ENCODE measurements at regions not wholly inside any gene's neighbourhood (a gene's known extent, or its start where the extent isn't known, plus 50 kb on each side); places are given as distances from the start of the nearest gene placed in this dataset.
"Not testable (repeated sequence)": the region's sequence is repeated elsewhere in the genome, so short reads cannot be mapped to it uniquely, and the experiment has no call there.

GRCh38 chr12:19771858-19772257 lies 332.6 kb downstream of the AEBP2 start:
- Histone ChIP-seq H3K4me3 (ENCODE audit: low read length in 2 of 2) (no peak overlapping the region), H3K23ac (ENCODE audit: low read depth, low read length, poor library complexity) (no peak overlapping the region), H3K9ac (ENCODE audit: low read depth, low read length, poor library complexity) (no peak overlapping the region), H2BK120ac (ENCODE audit: low read depth, low read length) (no peak overlapping the region), H4K8ac (ENCODE audit: low read depth, low read length) (no peak overlapping the region), H3K4me1 (ENCODE audit: control insufficient read depth in 2 of 2, insufficient read depth in 1 of 2, low read depth in 1 of 2, low read length in 2 of 2) (peaks cover 0 to 3% of the 10 kb centered on the region in 2 donors), H3K9me3 (replicated peaks in 1 of 2; ENCODE audit: control insufficient read depth in 2 of 2, insufficient read depth in 1 of 2, low read depth in 1 of 2, low read length in 2 of 2) (no peaks in the 10 kb centered on the region), H2AK5ac (ENCODE audit: low read depth, low read length) (no peak overlapping the region), H3K14ac (ENCODE audit: low read length) (no peak overlapping the region), H3K4ac (ENCODE audit: low read length) (no peak overlapping the region), H2AFZ (ENCODE audit: low read length) (no peak overlapping the region), H3K27ac (replicated peaks; ENCODE audit: low read length) (no peak overlapping the region), H3K79me1 (ENCODE audit: low read depth, low read length) (peaks cover 2% of the 10 kb centered on the region), H3K18ac (ENCODE audit: low read length) (no peak overlapping the region), H4K91ac (ENCODE audit: low read depth, low read length, poor library complexity) (no peak overlapping the region), H3K27me3 (ENCODE audit: control insufficient read depth in 3 of 3, insufficient read depth in 3 of 3, low read depth in 1 of 3, low read length in 3 of 3) (no peaks in the 10 kb centered on the region), H3K36me3 (replicated peaks in 1 of 2; ENCODE audit: control insufficient read depth in 2 of 2, insufficient read depth in 2 of 2, low read length in 2 of 2) (no peaks in the 10 kb centered on the region), H3K4me2 (ENCODE audit: insufficient read depth, low read length, poor library complexity, severe bottlenecking) (no peak overlapping the region), H2BK12ac (ENCODE audit: low read length) (no peak overlapping the region), H2BK5ac (ENCODE audit: low read length) (no peak overlapping the region), H2BK15ac (ENCODE audit: low read length) (no peak overlapping the region)
- DNase-seq (ENCODE audit: low spot score): no peak
- no CpG with 5 or more reads among the region's 2 CpGs for WGBS, 2 donors (ENCODE audit: extremely low coverage in 2 of 2, insufficient read length in 2 of 2, insufficient replicate concordance in 1 of 2)

- Histone ChIP-seq H2BK12ac (ENCODE audit: low read length) (no peak overlapping the region), H3K27me3 (ENCODE audit: control insufficient read depth in 3 of 3, insufficient read depth in 3 of 3, low read depth in 1 of 3, low read length in 3 of 3) (no peaks in the 10 kb centered on the region), H3K9me3 (replicated peaks in 1 of 2; ENCODE audit: control insufficient read depth in 2 of 2, insufficient read depth in 1 of 2, low read depth in 1 of 2, low read length in 2 of 2) (no peaks in the 10 kb centered on the region), H2AK5ac (ENCODE audit: low read depth, low read length) (no peak overlapping the region), H3K18ac (ENCODE audit: low read length) (no peak overlapping the region), H2AFZ (ENCODE audit: low read length) (no peak overlapping the region), H3K4ac (ENCODE audit: low read length) (no peak overlapping the region), H3K27ac (replicated peaks; ENCODE audit: low read length) (no peak overlapping the region), H3K14ac (ENCODE audit: low read length) (no peak overlapping the region), H3K4me3 (ENCODE audit: low read length in 2 of 2) (no peak overlapping the region), H3K79me1 (ENCODE audit: low read depth, low read length) (peaks cover 2% of the 10 kb centered on the region), H3K4me1 (ENCODE audit: control insufficient read depth in 2 of 2, insufficient read depth in 1 of 2, low read depth in 1 of 2, low read length in 2 of 2) (peaks cover under 1 to 3% of the 10 kb centered on the region in 2 donors), H2BK5ac (ENCODE audit: low read length) (no peak overlapping the region), H2BK120ac (ENCODE audit: low read depth, low read length) (no peak overlapping the region), H4K91ac (ENCODE audit: low read depth, low read length, poor library complexity) (no peak overlapping the region), H4K8ac (ENCODE audit: low read depth, low read length) (no peak overlapping the region), H3K9ac (ENCODE audit: low read depth, low read length, poor library complexity) (no peak overlapping the region), H3K23ac (ENCODE audit: low read depth, low read length, poor library complexity) (no peak overlapping the region), H3K4me2 (ENCODE audit: insufficient read depth, low read length, poor library complexity, severe bottlenecking) (no peak overlapping the region), H3K36me3 (replicated peaks in 1 of 2; ENCODE audit: control insufficient read depth in 2 of 2, insufficient read depth in 2 of 2, low read length in 2 of 2) (no peaks in the 10 kb centered on the region), H2BK15ac (ENCODE audit: low read length) (no peak overlapping the region)
- no CpG with 5 or more reads among the region's 3 CpGs for WGBS, 2 donors (ENCODE audit: extremely low coverage in 2 of 2, insufficient read length in 2 of 2, insufficient replicate concordance in 1 of 2)
- DNase-seq (ENCODE audit: low spot score): no peak
These were observed 333.5 kb downstream of the AEBP2 start for GRCh38 chr12:19772776-19773175.

GRCh38 chr12:19775241-19775640 lies 335.9 kb downstream of the AEBP2 start:
- H3K18ac ChIP-seq (ENCODE audit: low read length): peak overlapping the region; percentile 57
- no CpG with 5 or more reads among the region's 15 CpGs for WGBS, 2 donors (ENCODE audit: extremely low coverage in 2 of 2, insufficient read length in 2 of 2, insufficient replicate concordance in 1 of 2)

GRCh38 chr12:19775976-19776375 lies 336.7 kb downstream of the AEBP2 start:
- not testable (repeated sequence) for H3K23ac ChIP-seq (ENCODE audit: low read depth, low read length, poor library complexity); H3K27me3 ChIP-seq (ENCODE audit: control insufficient read depth in 3 of 3, insufficient read depth in 3 of 3, low read depth in 1 of 3, low read length in 3 of 3); H3K4ac ChIP-seq (ENCODE audit: low read length); H2BK5ac ChIP-seq (ENCODE audit: low read length); H3K27ac ChIP-seq (replicated peaks; ENCODE audit: low read length); H2AK5ac ChIP-seq (ENCODE audit: low read depth, low read length); H2AFZ ChIP-seq (ENCODE audit: low read length); H2BK15ac ChIP-seq (ENCODE audit: low read length); H2BK120ac ChIP-seq (ENCODE audit: low read depth, low read length); H3K4me2 ChIP-seq (ENCODE audit: insufficient read depth, low read length, poor library complexity, severe bottlenecking); H2BK12ac ChIP-seq (ENCODE audit: low read length); H3K18ac ChIP-seq (ENCODE audit: low read length); H3K4me3 ChIP-seq (ENCODE audit: low read length in 2 of 2); DNase-seq (ENCODE audit: low spot score); H3K79me1 ChIP-seq (ENCODE audit: low read depth, low read length); H3K14ac ChIP-seq (ENCODE audit: low read length); H3K9ac ChIP-seq (ENCODE audit: low read depth, low read length, poor library complexity); H4K91ac ChIP-seq (ENCODE audit: low read depth, low read length, poor library complexity); H3K36me3 ChIP-seq (replicated peaks in 1 of 2; ENCODE audit: control insufficient read depth in 2 of 2, insufficient read depth in 2 of 2, low read length in 2 of 2); H3K9me3 ChIP-seq (replicated peaks in 1 of 2; ENCODE audit: control insufficient read depth in 2 of 2, insufficient read depth in 1 of 2, low read depth in 1 of 2, low read length in 2 of 2); H4K8ac ChIP-seq (ENCODE audit: low read depth, low read length)
- H3K4me1 ChIP-seq (ENCODE audit: control insufficient read depth in 2 of 2, insufficient read depth in 1 of 2, low read depth in 1 of 2, low read length in 2 of 2): peaks cover 4 to 14% of the 10 kb centered on the region in 2 donors
- WGBS, 2 donors (ENCODE audit: extremely low coverage in 2 of 2, insufficient read length in 2 of 2, insufficient replicate concordance in 1 of 2): no CpG with 5 or more reads among the region's 19 CpGs

More at GRCh38 chr12:19775241-19775640, 335.9 kb downstream of the AEBP2 start:
- H2AK5ac ChIP-seq (ENCODE audit: low read depth, low read length): no peak overlapping the region
- H2BK120ac ChIP-seq (ENCODE audit: low read depth, low read length): no peak overlapping the region
- no peaks in the 10 kb centered on the region for H3K36me3 ChIP-seq (replicated peaks in 1 of 2; ENCODE audit: control insufficient read depth in 2 of 2, insufficient read depth in 2 of 2, low read length in 2 of 2)
- H3K4me2 ChIP-seq (ENCODE audit: insufficient read depth, low read length, poor library complexity, severe bottlenecking): no peak overlapping the region
- no peak overlapping the region for H4K91ac ChIP-seq (ENCODE audit: low read depth, low read length, poor library complexity)
- no peak overlapping the region for H3K23ac ChIP-seq (ENCODE audit: low read depth, low read length, poor library complexity)
- H3K4me1 ChIP-seq (ENCODE audit: control insufficient read depth in 2 of 2, insufficient read depth in 1 of 2, low read depth in 1 of 2, low read length in 2 of 2): peaks cover 4 to 14% of the 10 kb centered on the region in 2 donors
- no peak overlapping the region for H3K14ac ChIP-seq (ENCODE audit: low read length)
- DNase-seq (ENCODE audit: low spot score): no peak
- H2BK5ac ChIP-seq (ENCODE audit: low read length): no peak overlapping the region
- H2AFZ ChIP-seq (ENCODE audit: low read length): no peak overlapping the region
- H3K4ac ChIP-seq (ENCODE audit: low read length): no peak overlapping the region
- no peak overlapping the region for H3K9ac ChIP-seq (ENCODE audit: low read depth, low read length, poor library complexity)
- H4K8ac ChIP-seq (ENCODE audit: low read depth, low read length): no peak overlapping the region
- peak overlapping the region in 1 of 2 donors; percentile 4 for H3K4me3 ChIP-seq (ENCODE audit: low read length in 2 of 2)
- H3K27me3 ChIP-seq (ENCODE audit: control insufficient read depth in 3 of 3, insufficient read depth in 3 of 3, low read depth in 1 of 3, low read length in 3 of 3): no peaks in the 10 kb centered on the region
- H3K9me3 ChIP-seq (replicated peaks in 1 of 2; ENCODE audit: control insufficient read depth in 2 of 2, insufficient read depth in 1 of 2, low read depth in 1 of 2, low read length in 2 of 2): no peaks in the 10 kb centered on the region
- H2BK15ac ChIP-seq (ENCODE audit: low read length): no peak overlapping the region
- H2BK12ac ChIP-seq (ENCODE audit: low read length): no peak overlapping the region
- H3K27ac ChIP-seq (replicated peaks; ENCODE audit: low read length): no peak overlapping the region
- H3K79me1 ChIP-seq (ENCODE audit: low read depth, low read length): peaks cover 2% of the 10 kb centered on the region
